ENCODE measurements at regions not wholly inside any gene's neighbourhood (a gene's known extent, or its start where the extent isn't known, plus 50 kb on each side); places are given as distances from the start of the nearest gene placed in this dataset.

GRCh38 chr3:187919544-187919943, 174.3 kb upstream of the BCL6 start:
- TF ChIP-seq CTCF (IDR thresholded peaks at IDR 0.05 in 4 of 5, conservative IDR thresholded peaks at IDR 0.05 in 1 of 5) (no peak), POLR2A (IDR thresholded peaks at IDR 0.05) (no peak)

Data from gastrocnemius medialis (tissue), 4 donors.